ENCODE measurements at regions not wholly inside any gene's neighbourhood (a gene's known extent, or its start where the extent isn't known, plus 50 kb on each side); places are given as distances from the start of the nearest gene placed in this dataset.

DNA sequence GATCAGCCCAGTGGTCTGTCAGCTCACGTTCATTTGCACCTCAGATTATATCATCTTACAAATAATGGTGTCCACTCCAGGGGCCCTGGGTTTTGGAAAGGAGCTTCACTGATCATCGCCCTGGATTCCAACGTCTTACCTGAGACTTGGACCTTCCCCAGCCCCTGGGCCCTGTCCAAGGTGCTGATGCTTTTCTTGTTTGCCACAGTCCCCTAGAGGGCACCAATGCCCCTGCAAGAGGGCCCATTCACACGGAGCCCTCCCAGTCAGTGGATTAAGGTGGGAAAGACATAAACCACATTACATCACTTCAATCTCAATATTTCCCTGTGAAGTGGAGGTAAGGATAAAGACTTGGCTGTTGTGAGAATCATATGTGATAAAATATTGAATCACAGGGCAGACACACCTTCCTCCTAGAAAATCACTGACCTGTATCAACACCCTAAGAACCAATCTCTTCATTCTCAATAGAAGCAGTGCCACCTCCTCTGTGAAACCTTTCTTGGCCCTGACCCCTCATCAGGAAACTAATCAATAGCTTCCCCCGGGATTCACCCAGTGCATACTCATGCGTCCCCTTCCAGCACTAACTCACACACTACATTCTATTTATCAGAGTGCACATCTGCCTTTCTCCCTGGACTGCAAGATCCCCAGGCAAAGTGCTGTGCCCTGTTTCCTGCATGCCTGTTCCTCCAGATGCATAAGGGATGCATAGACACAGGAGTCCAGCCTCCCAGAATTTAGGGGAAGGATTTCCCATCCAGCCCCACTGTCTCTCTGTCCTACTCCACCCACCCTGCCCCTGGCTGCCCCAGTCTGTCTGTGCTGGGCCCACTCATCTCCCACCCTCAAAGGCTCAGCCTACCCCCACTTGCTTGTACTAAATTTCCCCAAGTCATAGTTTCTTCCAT, 167.0 kb downstream of the BUD13 start:
- TF ChIP-seq, protein P1, sequence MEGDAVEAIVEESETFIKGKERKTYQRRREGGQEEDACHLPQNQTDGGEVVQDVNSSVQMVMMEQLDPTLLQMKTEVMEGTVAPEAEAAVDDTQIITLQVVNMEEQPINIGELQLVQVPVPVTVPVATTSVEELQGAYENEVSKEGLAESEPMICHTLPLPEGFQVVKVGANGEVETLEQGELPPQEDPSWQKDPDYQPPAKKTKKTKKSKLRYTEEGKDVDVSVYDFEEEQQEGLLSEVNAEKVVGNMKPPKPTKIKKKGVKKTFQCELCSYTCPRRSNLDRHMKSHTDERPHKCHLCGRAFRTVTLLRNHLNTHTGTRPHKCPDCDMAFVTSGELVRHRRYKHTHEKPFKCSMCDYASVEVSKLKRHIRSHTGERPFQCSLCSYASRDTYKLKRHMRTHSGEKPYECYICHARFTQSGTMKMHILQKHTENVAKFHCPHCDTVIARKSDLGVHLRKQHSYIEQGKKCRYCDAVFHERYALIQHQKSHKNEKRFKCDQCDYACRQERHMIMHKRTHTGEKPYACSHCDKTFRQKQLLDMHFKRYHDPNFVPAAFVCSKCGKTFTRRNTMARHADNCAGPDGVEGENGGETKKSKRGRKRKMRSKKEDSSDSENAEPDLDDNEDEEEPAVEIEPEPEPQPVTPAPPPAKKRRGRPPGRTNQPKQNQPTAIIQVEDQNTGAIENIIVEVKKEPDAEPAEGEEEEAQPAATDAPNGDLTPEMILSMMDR (IDR thresholded peaks at IDR 0.05; ENCODE audit: low read depth, low read length), result peak; percentile 10; the same call in 1 of the 2 replicates
- no peak overlapping the region for H3K4me3 ChIP-seq (ENCODE audit: low read depth, low read length)

DNA sequence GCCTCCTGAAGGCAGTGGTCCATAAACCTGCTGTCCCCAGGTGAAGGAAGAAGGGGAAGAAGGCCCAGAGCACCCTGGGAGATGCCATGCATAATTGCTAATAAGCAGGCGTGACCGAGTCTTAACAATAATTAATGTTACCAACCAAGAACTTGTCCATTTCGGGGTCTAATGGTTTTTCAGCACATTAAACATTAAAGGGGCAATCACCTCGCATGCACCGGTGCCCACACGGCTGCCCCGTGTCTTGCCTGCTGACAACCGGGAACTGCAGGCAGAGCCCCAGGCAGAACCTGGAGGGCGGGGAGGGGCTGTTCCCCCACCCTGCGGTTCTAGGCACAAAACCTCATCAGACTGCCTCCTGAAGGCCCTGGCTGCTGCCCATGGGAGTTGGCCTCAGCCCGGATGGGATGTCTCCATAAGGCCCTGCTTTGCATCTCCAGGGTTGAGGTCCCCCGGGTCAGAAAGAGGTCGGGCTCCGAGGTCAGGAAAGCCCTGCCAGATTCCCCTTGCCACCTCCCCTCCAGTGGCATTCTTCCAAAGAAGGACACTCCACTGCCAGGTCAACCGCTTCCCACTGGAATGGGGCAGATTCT, 169.0 kb downstream of the BUD13 start:
- TF ChIP-seq, protein P1 (IDR thresholded peaks at IDR 0.05; ENCODE audit: low read depth, low read length), result no peak
- no peak overlapping the region for H3K4me3 ChIP-seq (ENCODE audit: low read depth, low read length)

DNA sequence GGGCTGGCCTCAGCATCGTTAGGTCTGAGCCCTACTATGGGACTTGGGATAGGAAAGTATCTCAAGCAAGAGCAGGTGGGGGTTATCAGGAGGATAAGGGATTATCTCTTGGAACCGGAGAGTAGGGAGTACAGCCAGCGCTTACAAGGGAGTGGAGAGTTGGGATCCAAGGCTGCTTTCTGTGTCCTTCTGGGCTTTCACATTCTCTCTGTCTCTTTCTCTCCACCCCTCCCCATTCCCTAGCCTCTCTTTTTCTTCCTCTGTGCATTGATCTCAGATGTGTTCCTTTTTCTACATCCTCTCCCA, 170.2 kb downstream of the BUD13 start:
- TF ChIP-seq, protein P1 (IDR thresholded peaks at IDR 0.05; ENCODE audit: low read depth, low read length), result no peak
- H3K4me3 ChIP-seq (ENCODE audit: low read depth, low read length), result no peak overlapping the region

DNA sequence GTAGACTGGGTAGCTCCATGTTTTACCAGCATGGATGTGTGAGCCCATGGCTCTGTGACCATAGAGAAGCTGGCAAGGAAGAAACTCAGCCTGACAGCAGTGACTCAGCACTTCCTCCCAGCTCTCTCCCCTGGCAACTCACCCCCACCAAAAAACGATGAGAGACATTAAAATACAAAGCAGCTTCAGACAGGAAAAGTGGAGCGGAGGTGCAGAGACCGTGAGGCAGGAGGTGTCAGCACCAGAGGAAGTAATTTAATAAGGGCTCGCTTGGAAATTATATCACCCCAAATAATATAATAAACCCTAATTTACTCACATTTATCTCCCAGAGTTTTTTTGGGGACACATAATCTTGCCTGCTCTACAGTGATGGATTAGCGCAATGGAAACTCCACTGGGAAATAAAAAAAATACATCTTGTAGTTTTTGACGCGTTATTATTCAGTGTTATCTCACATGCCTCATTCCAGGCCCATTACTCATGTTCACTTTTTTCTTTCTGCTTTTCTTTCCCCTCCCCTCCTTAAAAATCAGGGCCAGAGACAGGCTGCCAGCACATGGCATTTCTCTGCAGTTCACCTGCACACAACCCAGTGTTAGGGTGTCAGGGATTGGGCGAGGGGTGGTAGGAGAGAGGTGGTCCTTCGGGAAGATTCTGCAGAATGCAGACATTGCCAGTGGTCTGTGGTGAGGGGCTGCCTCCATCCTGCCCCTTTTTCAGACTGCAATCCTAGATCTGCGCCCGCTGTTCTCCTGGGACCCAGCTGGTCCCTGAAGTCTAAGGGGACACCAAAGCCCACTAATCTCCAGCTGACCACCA, 170.8 kb downstream of the BUD13 start:
- no peak overlapping the region for H3K4me3 ChIP-seq (ENCODE audit: low read depth, low read length)
- TF ChIP-seq, protein P1 (IDR thresholded peaks at IDR 0.05; ENCODE audit: low read depth, low read length), result no peak

- no peak overlapping the region for H3K4me3 ChIP-seq (ENCODE audit: low read depth, low read length)
- TF ChIP-seq, protein P1 (IDR thresholded peaks at IDR 0.05; ENCODE audit: low read depth, low read length), result no peak
These were observed 171.9 kb downstream of the BUD13 start for GRCh38 chr11:116600930-116601329.

- TF ChIP-seq, protein P1 (IDR thresholded peaks at IDR 0.05; ENCODE audit: low read depth, low read length), result no peak
- H3K4me3 ChIP-seq (ENCODE audit: low read depth, low read length), result no peak overlapping the region
These were observed 174.2 kb downstream of the BUD13 start for GRCh38 chr11:116598556-116598955.
